Fibroblast of skin of right quadriceps (primary cell): ENCODE measurements at regions not wholly inside any gene's neighbourhood (a gene's known extent, or its start where the extent isn't known, plus 50 kb on each side); places are given as distances from the start of the nearest gene placed in this dataset.
A peak's percentile ranks its signal among the peaks of the same experiment; 100 is the strongest.

Experiments
- DNase-seq: peaks from one replicate; pipeline ENCODE4 v3.0.0-alpha.2; 2013

DNA sequence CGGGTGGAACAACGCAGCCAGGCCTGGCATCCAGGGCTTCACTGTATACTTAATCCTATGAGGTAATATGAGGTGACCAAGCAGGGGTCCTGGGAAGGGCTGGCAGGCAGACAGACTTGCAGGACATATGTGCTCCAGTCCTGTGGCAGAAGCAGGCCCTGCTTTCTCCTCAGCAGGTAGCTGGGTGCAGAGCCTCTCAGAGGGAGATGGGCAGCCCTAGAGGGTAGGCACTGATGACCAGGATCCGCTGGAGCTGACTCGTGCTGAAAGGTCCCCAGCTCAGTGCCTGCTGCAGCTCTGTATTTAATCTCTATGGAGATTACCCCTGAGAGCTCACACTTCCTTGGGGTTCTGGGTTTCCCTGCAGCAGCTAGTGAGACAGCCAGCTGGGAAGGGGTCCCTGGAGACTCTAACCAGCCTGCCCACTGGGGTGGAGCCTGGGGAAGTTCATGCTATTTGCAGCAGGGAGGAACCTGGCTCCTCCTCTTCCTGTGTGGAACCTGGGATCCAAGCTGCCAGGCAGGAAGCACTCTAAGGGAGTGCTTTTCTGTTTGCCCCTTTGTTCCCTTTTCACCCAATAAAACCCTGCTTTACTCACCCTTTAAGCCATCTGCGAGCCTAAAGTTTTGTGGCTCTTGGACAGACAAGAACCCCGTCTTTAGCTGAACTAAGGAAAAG is 339.2 kb downstream of the DCAF12L2 start:
- DNase-seq: no peak

DNA sequence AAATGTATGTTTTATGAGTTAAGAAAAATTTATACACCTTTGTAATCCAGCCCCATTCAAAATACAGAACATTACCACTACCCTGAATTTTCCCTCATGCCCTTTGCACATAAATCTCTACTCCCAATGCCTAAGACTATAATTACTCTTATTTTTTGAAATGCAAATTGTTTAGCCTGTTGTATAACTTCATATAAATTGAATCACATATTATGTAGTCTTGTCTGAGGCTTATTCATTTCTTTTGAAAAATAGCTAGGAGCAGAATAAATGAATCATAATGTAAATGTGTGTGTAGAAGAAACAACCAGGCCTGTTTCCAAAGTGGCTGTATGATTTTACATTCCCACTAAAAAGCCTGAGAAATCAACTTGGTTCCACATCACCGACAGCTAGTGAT is 319.8 kb downstream of the DCAF12L2 start:
- DNase-seq: no peak

DNA sequence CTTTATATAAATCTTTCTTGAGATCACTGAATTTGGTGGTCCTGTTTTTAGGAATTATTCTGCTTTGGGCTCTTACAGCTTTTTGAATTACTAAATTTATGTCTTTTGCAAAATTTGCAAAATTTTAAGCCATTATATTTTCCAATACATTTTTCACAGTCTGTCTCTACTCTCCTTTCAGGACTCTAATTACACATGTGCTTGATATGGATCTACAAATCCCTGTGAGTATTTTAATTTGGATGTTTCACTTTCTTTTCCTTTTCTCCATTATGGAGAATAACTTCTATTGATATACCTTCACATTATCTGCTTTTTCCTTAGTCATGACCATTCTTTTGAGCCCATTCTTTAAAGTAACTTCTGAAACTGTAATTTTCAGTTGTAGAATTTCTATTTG is 315.4 kb downstream of the DCAF12L2 start:
- DNase-seq: no peak

DNA sequence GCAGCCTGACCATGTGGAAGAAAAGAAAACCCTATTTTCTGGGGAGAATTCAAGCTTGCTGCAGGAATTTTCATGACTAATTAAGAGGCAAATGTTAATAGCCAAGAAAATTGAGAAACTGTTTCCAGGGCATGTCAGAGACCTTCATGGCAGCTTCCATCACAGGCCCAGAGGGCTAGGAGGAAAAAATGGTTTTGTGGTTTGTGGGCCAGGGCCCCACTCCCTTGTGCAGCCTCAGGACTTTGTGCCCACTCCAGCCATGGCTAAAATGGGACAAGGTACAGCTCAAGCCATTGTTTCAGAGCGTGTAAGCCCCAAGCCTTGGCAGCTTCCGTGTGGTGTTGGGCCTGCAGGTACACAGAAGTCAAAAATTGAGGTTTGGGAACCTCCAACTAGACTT is 282.9 kb downstream of the DCAF12L2 start:
- no peak for DNase-seq

DNA sequence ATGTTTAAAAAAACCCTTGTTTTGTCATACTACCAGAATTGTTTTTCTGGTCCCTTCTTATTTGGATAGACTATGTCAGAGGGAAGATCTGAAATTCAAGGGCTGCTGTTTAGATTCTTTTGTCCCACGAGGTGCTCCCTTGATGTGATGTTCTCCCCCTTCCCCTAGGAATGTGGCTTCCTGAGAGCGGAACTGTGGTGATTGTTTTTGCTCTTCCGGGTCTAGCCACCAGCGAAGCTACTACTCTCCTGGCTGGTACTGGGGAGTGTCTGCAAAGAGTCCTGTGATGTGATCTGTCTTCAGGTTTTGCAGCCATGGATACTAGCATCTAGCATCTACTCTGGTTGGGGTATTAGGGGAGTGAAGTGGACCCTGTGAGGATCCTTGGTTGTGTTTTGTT is 271.1 kb downstream of the DCAF12L2 start:
- DNase-seq: no peak

DNA sequence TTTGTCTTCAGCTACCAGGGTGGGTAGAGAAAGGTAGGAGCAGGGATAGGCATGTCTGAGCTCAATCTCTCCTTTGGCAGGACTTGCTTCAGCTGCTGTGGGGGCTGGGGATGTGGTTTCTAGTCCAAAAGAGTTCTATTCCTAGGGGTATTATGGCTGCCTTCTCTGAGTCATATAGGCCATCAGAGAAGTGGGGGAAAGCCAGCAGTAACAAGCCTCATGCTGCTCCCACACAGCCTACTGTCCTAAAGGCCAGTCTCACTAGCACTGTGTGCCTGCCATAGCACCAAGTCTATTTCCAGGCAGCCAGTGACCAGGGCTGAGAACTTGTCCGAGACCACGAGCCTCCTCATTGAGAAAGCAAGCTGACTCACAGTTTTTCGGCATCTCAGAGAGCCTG is 270.6 kb downstream of the DCAF12L2 start:
- peak; percentile 3 for DNase-seq

DNA sequence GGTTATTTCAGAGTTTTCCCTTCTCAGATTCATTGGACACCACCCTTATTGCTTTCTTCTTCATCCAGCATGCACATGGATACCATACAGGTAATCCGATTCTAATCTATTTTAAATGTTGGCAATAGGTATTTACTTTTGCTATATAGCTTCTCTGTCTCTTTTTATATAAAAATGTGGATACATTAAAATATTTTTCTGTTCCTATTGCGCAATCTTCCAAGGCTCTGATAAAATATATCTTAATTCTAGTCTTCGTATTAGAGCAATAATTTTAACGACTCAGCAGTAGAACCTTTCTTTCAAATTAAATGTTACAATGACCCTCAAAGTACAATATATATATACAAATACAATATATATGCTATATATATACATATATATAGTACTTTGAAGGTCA is 239.8 kb downstream of the DCAF12L2 start:
- no peak for DNase-seq

DNA sequence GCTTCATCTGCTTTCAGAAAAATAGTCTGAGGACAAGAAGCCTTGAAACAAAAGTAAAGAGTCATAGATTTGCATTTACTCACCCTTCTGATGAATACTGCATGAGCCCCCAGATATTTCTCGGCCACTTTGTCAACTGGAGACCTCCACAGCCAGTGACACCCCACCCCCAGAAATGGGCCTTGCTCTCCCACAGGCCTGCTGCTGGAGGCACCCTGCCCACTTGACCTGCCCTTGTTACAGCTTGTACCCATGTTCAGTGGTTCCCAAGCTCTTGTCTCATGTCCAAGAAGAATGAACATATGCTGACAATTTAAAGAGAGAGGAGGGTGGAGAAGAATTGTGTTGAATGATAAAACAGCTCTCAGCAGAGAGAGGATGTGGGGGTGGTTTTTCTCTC is 225.1 kb downstream of the DCAF12L2 start:
- DNase-seq: no peak

DNA sequence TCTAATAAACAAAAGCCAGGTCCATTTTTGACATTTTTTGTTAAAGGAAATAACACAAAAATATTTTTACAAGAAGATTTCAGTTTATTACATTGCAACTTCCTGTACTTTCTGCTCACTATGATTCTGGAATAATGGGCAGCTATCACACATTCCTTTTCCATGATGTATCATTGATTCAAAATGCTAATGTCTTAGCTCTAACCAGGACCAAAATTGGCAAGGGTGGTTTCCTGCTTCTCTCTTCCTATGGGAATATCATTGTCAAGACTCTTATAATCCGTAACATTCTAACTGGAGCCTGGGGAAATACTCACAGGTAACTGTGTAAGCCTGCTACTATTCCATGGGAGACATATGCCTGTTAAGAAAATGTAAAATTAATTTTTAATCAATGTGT is 218.6 kb downstream of the DCAF12L2 start:
- peak; percentile 42 for DNase-seq

DNA sequence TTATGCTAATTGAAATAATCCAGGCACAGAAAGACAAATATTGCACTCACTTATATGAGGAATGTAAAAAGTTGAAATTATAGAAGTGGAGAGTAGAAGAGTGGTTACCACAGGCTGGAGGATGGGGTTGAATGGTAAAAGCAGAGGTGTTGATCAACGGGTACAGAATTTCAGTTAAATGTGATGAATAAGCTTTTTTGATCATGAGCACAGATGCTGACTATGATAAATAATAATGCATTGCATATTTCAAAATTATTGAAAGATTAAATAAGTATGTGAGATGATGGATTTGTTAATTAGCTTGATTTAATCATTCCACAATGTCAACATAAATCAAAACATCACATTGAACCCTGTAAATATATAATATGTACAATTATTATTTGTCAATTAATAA is 213.1 kb downstream of the DCAF12L2 start:
- no peak for DNase-seq

DNA sequence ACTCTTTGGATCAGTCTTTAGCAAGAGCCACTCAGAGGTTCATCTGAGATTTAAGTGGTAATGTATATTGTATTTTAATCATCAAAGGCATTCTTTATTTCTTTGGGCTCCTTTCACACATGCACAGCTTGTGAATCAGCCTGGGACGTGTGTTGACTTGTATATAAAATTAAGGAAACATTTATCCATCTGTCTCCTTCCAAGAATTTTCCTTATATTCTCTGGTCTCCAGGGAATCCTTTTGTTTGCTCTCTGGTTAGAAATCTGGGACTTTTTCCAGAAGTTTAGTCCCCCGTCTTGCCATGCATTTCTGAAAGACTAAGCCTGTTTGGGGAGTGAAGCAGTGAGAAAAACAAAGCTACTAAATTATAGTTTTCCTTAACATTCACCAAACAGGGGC is 212.3 kb downstream of the DCAF12L2 start:
- DNase-seq: peak; percentile 32

DNA sequence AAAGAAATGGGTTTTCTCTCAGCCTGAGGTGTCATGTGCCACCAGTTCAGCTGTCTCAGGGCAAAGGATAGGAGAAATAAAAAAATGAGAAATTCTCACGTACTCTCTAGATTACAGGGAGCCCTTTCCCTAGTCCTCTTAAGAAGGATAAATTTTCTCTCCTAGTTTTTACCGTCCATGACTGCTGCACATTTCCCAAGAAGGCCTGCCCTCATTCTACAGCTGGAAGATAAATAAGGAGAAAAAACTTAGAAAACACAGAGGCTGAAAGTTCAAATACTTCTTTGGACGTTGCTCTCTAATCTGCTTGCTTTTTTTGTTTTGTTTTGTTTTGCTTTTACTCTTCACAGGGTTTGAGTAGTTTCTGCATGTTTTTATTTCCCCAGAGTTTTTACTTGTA is 211.9 kb downstream of the DCAF12L2 start:
- DNase-seq: no peak

DNA sequence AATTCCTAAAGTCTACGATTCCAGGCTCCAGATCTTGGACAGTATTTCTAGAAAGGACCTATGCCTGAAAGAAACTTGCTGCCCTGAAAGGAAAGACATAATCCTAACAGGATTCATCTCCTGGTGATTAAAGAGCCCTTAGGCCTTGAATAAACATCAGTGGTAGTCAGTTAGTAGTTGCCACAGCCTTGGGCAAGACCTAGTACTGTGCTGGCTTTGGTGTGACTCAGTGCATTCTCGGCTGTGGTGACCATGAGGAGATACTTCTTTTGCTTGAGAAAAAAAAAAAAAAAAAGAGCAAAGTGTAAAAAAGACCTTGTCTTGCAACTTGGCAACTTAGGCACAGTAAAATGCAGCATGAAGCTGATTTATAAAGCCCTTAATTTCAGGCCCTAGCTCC is 188.2 kb downstream of the DCAF12L2 start:
- DNase-seq: no peak

DNA sequence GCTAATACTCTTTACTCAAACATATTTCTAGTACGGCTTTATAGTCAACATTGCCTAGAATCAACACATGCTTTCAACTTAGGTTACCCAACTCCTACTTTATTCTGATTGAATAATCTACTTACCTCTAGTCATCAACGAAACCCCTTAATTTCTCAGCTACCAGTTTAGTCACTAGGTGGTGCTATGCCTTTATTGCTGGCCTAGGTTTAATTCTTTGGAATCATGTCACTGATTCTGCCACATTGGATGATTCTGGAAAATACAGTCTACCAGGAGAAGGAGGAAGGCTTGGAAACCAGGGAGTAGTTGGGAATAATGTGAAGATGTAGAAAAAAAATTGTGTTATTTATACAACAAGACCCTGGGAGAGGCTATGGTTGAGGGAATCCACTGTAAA is 167.7 kb downstream of the DCAF12L2 start:
- DNase-seq: peak; percentile 1

DNA sequence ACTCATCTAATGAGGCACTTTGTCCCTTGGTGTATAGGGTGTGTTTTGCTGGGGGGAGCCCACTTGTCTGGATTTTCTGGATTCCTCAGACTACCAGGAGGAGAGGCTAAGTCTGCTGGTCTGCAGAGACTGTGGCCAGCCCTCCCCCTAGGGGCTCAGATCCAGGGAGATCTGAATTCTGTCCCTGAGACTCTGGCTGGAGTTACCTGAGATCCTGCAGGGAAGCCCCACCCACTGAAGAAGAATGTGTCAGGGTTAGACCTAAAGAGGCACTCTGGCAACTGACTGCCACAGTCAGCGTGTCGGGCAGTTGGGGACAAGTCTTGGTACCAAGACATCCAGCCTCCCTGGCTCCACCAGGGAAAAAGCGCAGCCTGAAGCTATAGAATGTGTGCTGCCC is 138.9 kb downstream of the DCAF12L2 start:
- no peak for DNase-seq

DNA sequence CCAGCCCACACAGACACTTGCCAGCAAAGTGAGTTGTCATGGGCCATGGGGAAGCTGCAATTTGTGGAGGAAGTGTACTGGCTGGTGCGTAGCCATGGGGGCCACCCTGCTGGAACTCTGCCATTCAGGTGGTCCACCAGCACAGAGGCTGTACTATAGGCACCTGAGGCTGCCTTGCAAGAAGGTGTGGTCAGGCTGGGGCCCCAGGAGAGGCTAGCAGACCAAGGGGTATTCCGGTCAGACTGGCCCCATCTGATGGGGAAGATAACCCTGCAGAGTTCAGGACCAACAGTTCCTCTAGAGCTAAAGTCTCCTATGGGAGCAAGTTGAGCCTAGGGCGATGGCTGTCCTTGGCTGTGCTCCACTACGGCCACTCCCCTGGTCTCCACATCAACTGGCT is 136.1 kb downstream of the DCAF12L2 start:
- no peak for DNase-seq

DNA sequence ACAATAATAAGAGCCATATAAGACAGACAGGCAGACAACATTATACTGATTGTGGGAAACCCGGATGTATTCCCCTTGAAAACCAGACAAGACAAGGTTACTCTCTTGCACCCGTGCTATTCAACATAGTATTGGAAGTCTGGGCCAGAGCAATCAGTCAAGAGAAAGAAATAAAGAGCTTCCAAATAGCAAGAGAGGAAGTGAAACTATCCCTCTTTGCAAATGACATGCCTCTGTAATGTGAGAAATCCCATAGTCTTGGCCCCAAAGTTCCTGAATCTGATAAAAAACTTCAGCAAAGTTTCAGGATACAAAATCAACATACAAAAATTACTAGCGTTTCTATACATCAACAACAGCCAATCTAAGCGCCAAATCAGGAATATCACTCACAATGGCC is 102.1 kb downstream of the DCAF12L2 start:
- DNase-seq: no peak

DNA sequence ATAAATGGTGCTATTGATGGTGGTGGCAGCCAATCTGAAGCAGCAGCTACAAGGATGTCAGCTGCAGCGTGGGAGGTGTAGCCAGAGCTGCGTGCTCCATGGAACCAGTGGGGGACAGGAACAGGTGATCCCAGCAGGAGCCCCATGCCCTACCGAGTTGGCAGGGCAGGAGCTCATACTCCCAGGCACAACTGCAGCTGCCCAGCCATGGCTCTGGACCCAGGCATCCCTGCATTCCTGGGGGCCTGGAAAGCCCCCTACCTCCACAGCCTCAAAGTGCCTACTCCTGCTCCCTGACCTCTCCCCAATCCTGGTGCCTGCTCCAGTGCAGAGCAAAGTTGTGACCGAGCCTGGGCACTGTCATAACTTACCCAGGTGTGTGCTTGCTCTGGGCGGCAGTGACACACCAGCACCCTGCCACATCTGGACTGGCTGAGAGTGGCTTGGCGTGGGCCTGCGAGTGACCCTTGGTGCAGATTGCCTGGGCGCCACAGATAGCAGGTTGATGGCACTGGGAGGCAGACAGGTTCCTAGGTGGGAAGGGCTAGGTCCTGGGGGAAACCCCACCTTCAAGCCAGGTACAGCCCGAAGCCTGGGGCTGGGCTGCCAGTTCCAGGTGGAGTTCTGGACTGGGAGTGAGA is 101.1 kb downstream of the DCAF12L2 start:
- no peak for DNase-seq

DNA sequence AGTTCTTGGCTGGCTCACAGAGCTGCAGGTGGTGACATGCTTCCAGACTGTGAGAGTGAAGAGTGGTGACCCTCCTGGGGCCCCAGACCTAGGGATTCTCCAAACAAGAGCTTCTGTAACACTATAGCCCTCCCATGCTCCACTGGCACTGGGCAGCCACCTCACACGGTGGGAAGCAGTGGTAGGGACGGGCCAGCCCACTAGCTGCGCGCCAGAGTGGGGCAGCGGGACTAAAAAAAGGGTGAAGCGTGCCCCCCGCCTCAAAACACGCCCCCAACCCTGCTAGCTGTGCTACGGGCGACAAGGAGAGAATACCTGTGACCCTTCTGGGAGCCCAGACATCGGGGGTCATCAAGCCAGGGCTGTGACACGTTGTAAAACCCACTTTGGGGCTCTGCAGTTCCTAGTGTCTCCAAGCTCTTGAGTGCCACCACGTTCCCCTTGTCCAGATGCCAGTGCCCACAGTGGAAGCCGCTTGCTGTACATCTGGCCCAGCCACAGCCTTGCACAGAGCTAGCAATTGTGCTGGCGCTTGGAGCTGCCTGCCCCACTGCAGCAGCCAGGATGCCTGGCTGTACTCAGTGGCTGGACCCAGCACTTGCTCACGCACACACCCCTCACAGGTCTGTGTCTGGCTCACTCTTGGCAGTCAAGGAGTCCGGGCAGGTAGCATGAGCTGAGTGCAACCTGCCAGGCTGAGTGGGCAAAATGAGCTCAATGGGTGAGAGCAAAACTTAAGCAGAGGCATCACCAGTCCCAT is 100.0 kb downstream of the DCAF12L2 start:
- no peak for DNase-seq
